HL-60/S4 treated with phorbol 12-myristate 13-acetate at 8.2 ng/mL for 4 days and 3 days (cell line): ENCODE measurements at regions not wholly inside any gene's neighbourhood (a gene's known extent, or its start where the extent isn't known, plus 50 kb on each side); places are given as distances from the start of the nearest gene placed in this dataset.

ENCODE experiments used
- in situ Hi-C: fragments of 300-500 bp; cut with MboI; formaldehyde crosslinking; loops from 2 replicates; pipeline ENCODE4 v1.15.0; 2022; ENCODE audit warnings: low sequenced_read_pairs

DNA sequence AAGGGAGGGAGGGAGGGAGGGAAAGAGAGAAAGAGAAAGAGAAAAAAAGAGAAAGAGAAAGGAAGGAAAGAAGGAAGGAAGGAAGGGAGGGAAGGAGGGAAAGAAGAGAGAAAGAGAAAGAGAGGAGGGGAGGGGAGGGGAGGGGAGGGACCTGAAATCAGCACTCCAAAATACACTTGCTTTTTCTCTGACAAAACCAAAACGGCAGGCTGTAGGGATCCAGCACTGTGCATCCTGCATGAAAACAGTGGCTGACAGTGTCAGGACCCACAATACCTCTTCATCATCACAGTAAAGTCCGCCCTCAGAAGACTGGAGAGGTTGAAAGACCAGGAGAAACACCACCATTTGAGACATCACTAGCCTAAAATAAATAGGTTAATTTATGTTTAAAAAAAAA is 156.0 kb upstream of the SOD1 start:
- in situ Hi-C loops, result no loop called here

DNA sequence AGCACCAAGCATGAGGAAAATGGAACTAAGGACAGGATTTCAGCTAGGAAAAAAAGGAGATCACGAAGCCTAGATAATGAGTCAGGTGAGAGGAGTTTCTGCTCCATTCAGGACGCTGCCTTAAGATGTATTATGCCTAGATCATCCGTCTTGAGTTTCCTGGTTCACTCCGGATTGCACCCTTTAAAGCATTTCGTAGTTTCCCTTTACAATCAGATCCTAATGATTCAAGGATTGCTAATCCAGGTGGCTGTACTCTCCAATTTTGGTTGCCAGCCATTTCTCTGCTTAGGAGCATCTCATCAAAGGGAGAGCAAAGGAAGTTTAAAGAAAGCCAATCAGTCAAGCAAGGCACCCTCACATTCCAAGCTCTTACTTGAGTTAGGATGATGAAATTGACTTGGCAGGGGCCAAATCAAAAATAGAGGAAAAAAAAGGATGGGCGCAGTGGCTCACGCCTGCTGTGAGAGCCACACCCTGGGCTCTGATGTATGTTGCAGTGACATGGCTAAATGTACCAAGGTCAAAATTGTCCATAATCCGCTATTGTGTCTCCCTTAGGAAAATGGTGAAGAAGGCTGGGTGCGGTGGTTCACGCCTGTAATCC is 156.9 kb upstream of the SOD1 start:
- in situ Hi-C loops, result no loop called here

DNA sequence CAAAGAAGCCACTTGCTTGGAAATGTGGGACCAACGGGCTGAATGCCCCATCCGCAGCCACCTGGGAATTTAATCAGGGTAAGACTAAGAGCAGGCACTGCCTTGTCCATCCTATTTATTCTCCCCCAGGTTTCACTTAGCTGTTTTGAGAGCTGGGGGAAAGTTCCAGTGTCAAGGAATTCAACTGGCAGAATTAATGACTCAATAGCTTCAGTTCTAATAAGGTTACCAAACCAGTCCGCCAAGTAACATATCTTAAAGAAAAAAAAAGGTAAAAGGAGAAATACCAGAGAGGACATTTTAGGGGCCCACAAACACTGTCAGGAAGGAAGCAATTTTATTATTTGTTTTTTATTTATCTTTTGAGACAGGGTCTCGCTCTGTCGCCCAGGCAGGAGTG is 157.6 kb upstream of the SOD1 start:
- in situ Hi-C loops, result no loop called here

DNA sequence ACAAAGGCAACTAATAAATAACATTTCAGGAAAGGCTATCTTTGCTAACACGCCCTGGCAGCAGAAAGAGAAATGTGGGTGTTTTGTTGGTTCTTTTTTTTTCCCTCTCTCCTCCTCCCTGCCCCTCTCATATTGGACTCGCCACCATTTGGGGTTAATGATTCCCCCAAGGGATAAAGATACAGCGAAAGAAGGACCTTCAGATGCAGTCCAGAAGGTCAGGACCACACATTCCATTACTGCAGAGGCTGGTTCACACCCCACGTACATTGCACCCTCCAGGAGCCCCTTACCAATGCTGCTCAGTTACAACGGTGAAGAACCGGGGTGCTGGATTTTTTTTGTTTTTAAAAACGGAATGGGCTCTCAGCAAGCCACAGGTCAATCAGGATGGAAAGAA is 156.9 kb upstream of the TIAM1 start:
- in situ Hi-C loops, result no loop called here

DNA sequence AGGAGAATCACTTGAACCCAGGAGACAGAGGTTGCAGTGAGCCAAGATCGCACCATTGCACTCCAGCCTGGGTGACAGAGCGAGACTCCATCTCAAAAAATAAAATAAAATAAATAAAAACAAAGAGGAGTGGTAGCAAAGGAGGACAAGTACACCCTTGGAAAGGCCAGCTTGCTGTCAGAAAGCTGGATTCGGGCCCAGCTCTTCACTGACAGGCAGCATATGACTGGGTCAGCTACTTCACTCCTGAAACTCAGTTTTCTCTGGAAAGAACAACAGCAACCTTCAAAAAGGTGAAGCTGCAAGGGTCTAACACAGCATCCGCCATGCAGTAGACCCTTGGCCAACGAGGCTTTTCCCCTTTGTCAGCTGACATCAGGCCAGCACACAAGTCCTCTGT is 156.0 kb upstream of the TIAM1 start:
- in situ Hi-C loops, result no loop called here

DNA sequence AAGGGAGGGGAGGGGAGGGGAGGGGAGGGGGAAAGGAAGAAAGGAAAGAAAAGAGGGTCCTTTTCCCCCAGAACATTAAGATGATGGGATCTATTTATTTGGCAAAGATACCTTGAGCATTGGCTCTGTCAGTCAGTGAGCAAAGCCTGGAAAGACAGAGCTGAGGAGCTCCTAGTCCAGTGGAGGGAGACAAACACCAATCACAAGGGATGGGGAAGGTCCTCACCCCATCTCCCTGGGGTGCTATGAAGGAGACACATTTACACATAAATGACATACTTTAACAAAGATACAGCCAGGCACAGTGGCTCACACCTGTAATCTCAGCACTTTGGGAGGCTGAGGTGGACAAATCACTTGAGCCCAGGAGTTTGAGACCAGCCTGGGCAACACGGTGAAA is 154.9 kb upstream of the TIAM1 start:
- in situ Hi-C loops, result no loop called here

DNA sequence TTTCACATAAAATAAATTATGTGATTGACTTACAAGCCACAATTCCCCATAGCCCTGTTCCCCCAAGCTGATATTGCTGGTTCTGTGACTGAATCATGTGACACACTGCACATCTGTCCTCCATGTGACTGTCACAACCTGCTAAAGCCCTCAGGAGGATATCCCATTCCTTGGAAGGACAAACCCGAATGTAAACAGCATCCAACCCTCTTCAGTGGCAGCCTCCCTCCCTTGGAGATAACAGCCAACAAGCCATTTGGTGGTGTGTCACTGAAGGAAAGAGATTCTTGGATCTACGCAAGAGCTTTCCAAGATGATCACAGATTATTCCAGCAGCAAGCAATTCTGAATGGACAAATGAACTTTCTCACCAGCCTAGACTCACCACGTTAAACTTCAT is 153.9 kb upstream of the TIAM1 start:
- in situ Hi-C loops, result no loop called here

DNA sequence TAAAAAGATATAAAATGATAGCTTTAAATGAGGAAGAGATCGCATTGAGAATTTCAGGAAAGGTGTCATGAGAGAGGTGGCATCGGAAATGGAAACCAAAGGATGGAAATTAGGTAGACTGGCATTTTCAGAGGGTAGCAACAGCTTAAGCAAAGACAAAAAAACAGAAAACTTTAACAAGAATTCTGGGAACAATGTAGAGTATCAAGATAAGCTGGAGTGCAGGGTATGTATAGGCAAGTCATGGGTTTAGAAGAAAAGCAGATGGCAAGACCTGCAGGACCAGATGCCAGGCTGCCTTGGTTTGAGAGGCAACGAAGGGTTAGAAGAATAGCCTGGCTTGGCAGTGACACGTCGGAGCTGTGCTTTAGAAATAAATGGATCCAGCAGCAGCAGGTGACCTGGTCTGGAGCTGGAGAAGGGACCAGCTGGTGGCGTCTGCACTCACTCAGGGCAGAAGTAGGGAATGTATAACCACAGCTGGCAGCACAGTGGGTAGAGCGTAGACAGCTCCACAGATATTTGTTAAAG is 149.4 kb upstream of the TIAM1 start:
- in situ Hi-C loops, result no loop called here

DNA sequence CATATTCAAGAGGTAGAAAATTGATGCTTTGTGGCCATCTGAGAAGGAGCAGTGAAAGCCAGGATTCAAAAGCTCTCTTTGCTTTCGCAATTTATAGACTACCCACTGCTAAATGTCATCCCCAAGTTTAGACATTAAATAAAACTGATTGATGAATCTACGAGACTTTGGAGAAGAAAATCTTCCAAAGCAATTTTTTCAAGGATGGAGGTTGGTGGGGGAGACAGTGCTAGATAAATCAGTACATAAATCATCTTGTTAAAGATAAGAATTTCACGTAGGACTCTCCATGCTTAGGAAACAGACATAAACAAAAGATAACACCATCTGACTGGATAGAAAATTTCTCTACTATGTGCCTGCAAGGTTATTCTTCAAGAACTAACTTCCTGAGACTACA is 147.6 kb upstream of the TIAM1 start:
- in situ Hi-C loops, result no loop called here

DNA sequence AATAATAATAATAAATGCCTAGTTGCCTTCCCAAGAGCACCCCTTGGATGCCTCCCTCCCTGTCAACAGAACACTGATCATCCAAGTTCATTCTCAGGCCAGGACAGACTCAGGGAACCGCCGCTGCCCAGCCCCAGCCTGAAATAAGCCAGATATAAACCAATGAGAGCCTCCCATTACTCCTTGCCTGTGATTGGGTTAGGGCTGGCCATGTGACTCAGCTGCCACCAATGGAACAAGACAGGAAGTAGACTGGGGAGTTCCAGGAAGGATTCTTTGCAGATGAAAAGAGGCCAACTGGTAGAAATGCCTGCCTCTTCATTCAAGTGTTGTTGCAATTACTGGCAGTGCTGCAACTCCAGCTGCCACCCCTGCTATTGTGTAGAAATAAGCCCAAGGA is 146.4 kb upstream of the TIAM1 start:
- in situ Hi-C loops, result no loop called here

DNA sequence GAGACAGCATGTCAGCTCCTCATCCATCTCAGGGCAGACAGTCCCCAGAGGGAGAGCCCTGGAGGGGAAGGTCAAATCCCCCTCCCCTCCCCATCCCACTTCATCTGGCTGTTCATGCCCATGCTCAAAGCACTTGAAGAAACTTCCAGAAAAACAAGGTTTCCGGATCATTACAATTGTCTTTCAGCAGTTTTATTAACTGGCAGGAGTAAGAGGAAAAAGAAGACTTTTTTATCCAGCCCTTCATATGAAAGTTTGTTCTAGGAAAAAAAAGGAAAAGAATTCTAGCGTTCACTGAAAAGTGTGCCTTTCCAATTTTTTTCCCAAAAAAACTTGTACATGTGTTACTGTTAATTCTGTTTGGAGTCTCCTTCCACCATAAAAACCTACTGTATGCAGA is 145.7 kb upstream of the TIAM1 start:
- in situ Hi-C loops, result no loop called here

DNA sequence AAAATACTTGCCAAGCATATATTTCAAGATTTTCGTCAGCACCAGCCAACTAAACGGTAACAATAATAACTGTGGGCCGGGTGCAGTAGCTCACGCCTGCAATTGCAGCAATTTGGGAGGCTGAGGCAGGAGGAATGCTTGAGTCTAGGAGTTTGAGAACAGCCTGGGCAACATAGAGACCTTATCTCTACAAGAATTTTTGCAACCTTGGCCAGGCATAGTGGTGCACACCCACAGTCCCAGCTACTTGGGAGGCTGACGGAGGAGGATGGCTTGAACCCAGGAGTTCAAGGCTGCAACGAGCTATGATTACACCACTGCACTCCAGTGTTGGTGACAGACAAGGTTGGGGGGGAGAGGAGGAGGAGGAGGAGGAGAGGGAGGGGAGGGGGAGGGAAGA is 145.0 kb upstream of the TIAM1 start:
- in situ Hi-C loops, result no loop called here

DNA sequence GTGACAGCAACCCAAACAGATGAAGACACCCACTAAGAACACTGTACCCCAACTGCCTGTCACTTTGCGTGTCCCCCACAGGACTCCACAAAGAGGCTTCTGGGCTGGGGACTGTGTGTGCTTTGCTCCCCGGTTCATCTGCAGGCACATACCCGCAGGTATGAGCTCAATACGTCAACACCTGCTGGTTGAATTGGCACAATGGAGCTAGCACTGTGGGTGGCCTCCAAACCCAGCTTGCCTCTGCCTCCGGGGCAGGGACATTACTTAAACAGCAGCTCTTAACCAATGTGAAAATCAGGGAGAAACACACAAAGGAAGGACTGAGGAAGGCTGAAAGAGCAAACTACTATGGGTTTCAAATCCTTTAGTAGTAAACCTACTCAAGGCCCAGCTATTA is 140.2 kb upstream of the TIAM1 start:
- in situ Hi-C loops, result no loop called here

DNA sequence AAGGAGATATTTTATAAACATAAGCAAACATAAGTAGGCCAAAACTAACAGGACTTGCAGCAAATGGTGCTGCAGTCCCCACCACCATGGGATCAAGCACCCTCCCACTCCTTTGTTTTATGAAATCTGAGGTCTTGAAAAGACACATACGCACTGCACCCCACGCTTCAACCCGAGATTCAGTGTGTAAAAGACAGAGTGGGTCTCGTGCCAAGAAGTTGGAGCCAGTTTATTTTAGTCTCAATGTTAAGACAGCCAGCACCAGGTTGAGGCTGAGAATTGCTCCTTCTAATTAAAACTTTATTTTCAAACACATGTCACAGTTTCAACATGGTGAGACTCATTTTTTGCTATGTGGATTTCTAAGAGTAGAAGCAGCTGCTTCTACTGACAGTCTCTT is 139.1 kb upstream of the TIAM1 start:
- in situ Hi-C loops, result no loop called here

DNA sequence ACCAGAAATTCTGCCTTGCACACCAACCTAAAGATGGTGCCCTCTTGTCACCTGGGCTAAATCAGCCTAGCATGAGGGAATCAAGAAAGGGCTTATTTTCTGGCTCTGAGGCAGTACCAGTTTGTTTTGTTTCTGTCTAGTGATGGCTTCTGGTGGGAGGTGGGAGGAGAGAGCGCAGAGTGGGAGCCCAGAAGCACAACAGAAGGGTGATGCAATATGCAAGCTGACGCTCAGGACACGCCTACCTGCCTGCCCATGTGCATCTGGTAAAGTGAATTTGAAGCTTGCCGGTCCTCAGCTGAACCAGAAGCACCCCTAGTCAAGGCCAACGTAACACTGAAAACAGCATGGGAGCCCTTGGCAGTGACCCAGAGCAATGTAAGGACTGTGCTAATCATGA is 138.4 kb upstream of the TIAM1 start:
- in situ Hi-C loops, result no loop called here

DNA sequence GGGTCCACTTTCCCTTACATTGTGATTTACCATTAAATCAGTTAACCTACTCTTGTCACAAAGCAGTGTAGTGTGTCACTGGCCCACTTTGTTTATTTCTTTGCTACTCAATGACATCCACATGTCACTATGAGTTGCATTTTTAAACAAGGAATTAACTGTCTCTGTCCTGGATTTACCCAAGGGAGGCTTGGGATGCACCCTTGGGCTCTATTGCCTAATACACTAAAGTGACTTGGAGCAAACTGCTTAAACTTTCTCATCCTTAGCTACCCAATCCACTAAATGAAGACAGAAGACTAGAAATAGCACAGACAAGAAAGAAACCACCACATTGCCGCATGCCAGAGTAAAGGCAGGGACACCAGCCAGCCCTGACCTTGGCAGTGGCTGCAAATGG is 136.2 kb upstream of the TIAM1 start:
- in situ Hi-C loops, result no loop called here

DNA sequence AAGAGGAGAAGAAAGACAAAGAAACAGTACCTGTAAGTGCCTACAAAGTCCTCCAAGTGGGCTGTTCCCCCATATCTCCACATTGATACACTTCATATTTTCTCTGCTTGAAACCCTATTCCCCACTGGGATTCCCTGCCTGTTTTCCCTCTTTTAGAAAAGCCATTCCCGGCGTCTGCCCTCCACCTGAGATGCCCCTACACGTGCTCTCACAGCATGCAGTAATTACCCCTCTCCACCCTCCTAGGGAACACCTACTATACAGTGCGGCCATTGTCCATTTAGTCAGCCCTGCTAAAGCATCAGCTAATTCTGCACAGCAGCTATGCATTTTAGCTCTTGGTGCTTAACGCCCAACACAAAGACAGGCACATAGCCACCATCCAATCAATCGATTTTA is 135.7 kb upstream of the TIAM1 start:
- in situ Hi-C loops, result no loop called here

DNA sequence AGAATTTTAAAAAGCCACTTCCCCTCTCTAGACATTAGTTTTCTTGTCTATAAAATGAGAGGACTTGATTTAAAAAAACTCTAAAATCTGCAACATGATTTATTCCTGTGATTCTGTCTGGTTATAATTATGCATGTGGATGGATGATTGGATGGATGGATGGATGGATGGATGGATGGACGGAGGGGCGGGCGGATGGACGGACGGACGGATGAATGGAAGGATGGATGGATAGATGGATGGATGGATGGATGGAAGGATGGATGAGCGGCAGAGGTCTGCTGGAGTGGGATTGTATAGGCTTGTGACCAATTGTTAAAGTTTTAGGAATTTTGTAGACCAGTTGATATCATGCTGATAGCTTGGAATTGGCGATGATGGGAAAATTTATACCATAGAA is 135.2 kb upstream of the TIAM1 start:
- in situ Hi-C loops, result no loop called here

DNA sequence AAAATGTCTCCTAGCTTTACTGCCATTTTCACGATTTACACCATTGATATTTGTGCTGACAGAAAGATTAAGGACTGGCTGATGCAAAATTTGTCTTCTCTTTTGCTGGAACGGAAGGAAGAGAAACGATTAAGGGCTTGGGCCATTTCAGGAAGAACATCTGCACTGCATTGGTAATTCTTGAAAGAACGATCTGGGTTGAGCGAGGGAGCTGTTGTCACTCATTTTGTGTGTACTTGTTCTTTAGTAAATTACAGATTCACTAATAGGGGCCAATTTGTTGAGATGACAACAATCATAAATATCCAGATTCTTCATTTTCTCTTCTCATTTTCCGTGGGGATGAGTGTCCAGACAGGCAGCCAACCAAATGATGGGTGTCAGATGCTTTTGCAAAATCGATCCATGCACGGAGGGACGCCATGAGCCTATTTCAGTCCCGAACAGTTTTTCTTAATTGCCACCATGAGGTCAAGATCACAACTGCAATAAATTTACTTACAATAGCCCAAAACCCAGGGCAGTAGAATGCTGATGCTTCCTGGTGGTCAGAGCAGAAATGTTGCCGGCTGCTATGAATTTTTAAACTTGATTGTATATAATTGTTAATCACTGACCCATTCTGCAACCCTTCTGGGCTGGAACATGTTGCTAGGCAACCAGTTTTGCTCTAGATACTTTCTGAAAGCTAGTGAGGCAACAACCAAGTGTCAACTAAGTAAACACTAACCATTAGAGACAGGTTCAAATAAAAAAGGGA is 132.4 kb upstream of the TIAM1 start:
- in situ Hi-C loops, result no loop called here

DNA sequence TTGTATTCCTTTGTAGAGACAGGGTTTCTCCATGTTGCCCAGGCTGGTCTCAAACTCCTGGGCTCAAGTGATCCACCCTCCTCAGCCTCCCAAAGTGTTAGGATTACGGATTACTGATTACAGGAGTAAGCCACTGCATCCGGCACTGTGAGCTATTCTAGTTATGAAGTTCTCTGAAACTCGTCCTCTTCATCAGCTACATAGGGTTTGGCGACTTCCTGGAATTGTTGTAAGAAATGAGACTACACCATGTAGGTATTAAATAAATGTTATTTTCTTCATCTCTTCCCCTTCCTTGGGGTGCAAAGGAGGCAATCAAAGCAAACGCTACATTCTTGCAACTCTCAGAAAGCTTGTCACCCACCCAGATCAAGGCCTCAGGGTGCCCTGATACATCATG is 131.2 kb upstream of the TIAM1 start:
- in situ Hi-C loops, result no loop called here

DNA sequence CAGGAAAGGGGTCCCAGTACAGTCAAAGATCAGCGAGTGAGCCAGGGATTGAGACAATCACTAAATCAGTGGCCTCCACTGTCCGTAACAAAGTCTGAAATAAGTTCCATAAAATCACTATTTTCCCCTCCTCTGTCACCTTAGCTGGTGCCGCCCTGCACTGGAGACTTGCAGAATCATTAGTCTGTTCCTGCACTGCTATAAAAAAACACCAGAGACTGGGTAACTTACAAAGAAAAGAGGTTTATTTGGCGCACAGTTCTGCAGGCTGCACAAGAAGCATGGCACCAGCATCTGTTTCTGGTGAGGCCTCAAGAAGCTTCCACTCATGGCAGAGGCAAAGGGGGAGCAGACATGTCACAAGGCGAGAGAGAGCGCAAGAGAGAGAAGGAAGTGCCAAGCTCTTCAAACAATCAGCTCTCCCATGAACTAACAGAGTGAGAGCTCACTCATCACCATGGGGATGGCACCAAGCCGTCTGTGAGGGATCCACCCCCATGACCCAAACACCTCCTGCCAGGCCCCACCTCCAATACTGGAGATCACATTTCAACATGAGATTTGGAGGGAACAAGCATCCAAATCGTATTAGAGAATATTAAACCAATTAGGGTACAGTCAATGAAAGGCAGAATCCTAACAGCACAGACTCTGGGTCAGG is 129.8 kb upstream of the TIAM1 start:
- in situ Hi-C loops, result no loop called here

DNA sequence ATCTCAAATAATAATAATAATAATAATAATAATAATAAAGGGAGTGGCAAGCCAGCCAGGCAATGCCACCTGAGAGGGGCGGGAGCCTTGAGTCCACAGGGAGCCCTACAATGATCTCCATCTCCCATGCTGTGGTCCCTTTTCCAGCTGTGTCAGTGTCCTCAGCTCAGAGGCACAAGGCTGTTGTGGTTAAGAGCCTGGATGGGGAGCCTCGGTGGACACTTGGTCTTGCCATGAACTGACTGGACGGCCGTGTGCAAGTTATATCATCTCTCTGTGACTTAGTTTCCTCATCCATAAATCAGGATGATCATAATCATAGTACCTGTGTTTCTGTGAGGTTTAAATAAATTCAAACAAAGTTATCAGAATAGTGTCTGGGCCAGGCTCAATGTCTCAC is 127.8 kb upstream of the TIAM1 start:
- in situ Hi-C loops, result no loop called here
